ENCODE measurements at regions not wholly inside any gene's neighbourhood (a gene's known extent, or its start where the extent isn't known, plus 50 kb on each side); places are given as distances from the start of the nearest gene placed in this dataset.
"Not testable (repeated sequence)": the region's sequence is repeated elsewhere in the genome, so short reads cannot be mapped to it uniquely, and the experiment has no call there.

- no peak for TF ChIP-seq CTCF (IDR thresholded peaks at IDR 0.05; ENCODE audit: poor library complexity, severe bottlenecking)
- no peak for ATAC-seq (ENCODE audit: low read depth)
Measured at GRCh38 chr10:33859319-33860022, 525.0 kb upstream of the NRP1 start.

GRCh38 chr10:33858326-33858725 lies 523.9 kb upstream of the NRP1 start:
- no peak for TF ChIP-seq CTCF (IDR thresholded peaks at IDR 0.05; ENCODE audit: poor library complexity, severe bottlenecking)
- H3K4me1 ChIP-seq (ENCODE audit: insufficient read depth, poor library complexity, severe bottlenecking): no peaks in the 10 kb centered on the region
- H3K4me3 ChIP-seq (ENCODE audit: severe bottlenecking): no peak overlapping the region
- DNase-seq (ENCODE audit: low spot score): no peak
- no peaks in the 10 kb centered on the region for H3K9me3 ChIP-seq (ENCODE audit: severe bottlenecking)
- ATAC-seq (ENCODE audit: low read depth): no peak
- H3K27me3 ChIP-seq (ENCODE audit: insufficient read depth, poor library complexity, severe bottlenecking): no peaks in the 10 kb centered on the region
- H3K27ac ChIP-seq (ENCODE audit: poor library complexity, severe bottlenecking): no peak overlapping the region
- H3K36me3 ChIP-seq (ENCODE audit: low read depth): no peaks in the 10 kb centered on the region

More at GRCh38 chr10:33859319-33860022, 525.0 kb upstream of the NRP1 start:
- Histone ChIP-seq H3K27me3 (ENCODE audit: insufficient read depth, poor library complexity, severe bottlenecking) (no peaks in the 10 kb centered on the region), H3K27ac (ENCODE audit: poor library complexity, severe bottlenecking) (no peak overlapping the region), H3K9me3 (ENCODE audit: severe bottlenecking) (no peaks in the 10 kb centered on the region), H3K36me3 (ENCODE audit: low read depth) (no peaks in the 10 kb centered on the region), H3K4me3 (ENCODE audit: severe bottlenecking) (no peak overlapping the region), H3K4me1 (ENCODE audit: insufficient read depth, poor library complexity, severe bottlenecking) (no peaks in the 10 kb centered on the region)
- no peak for DNase-seq (ENCODE audit: low spot score)

GRCh38 chr10:33853221-33853620 lies 518.8 kb upstream of the NRP1 start:
- not testable (repeated sequence) for ATAC-seq (ENCODE audit: low read depth); H3K27me3 ChIP-seq (ENCODE audit: insufficient read depth, poor library complexity, severe bottlenecking)

GRCh38 chr10:33843379-33843778 lies 508.9 kb upstream of the NRP1 start:
- Histone ChIP-seq H3K27me3 (ENCODE audit: insufficient read depth, poor library complexity, severe bottlenecking) (no peaks in the 10 kb centered on the region), H3K36me3 (ENCODE audit: low read depth) (no peaks in the 10 kb centered on the region), H3K4me3 (ENCODE audit: severe bottlenecking) (no peak overlapping the region), H3K27ac (ENCODE audit: poor library complexity, severe bottlenecking) (no peak overlapping the region), H3K9me3 (ENCODE audit: severe bottlenecking) (no peaks in the 10 kb centered on the region), H3K4me1 (ENCODE audit: insufficient read depth, poor library complexity, severe bottlenecking) (no peaks in the 10 kb centered on the region)
- no peak for DNase-seq (ENCODE audit: low spot score)
- no peak for TF ChIP-seq CTCF (IDR thresholded peaks at IDR 0.05; ENCODE audit: poor library complexity, severe bottlenecking)
- no peak for ATAC-seq (ENCODE audit: low read depth)

More at GRCh38 chr10:33853221-33853620, 518.8 kb upstream of the NRP1 start:
- not testable (repeated sequence) for H3K36me3 ChIP-seq (ENCODE audit: low read depth); DNase-seq (ENCODE audit: low spot score); H3K9me3 ChIP-seq (ENCODE audit: severe bottlenecking); H3K4me1 ChIP-seq (ENCODE audit: insufficient read depth, poor library complexity, severe bottlenecking); H3K4me3 ChIP-seq (ENCODE audit: severe bottlenecking); H3K27ac ChIP-seq (ENCODE audit: poor library complexity, severe bottlenecking)

- Histone ChIP-seq H3K27me3 (ENCODE audit: insufficient read depth, poor library complexity, severe bottlenecking) (no peaks in the 10 kb centered on the region), H3K36me3 (ENCODE audit: low read depth) (no peaks in the 10 kb centered on the region), H3K4me3 (ENCODE audit: severe bottlenecking) (no peak overlapping the region), H3K27ac (ENCODE audit: poor library complexity, severe bottlenecking) (no peak overlapping the region), H3K4me1 (ENCODE audit: insufficient read depth, poor library complexity, severe bottlenecking) (no peaks in the 10 kb centered on the region), H3K9me3 (ENCODE audit: severe bottlenecking) (no peaks in the 10 kb centered on the region)
- ATAC-seq (ENCODE audit: low read depth): no peak
- no peak for TF ChIP-seq CTCF (IDR thresholded peaks at IDR 0.05; ENCODE audit: poor library complexity, severe bottlenecking)
- no peak for DNase-seq (ENCODE audit: low spot score)
Measured at GRCh38 chr10:33841678-33842077, 507.2 kb upstream of the NRP1 start.
